Tibial nerve (tissue), 4 donors: ENCODE measurements at regions not wholly inside any gene's neighbourhood (a gene's known extent, or its start where the extent isn't known, plus 50 kb on each side); places are given as distances from the start of the nearest gene placed in this dataset.

ENCODE experiments used
- EP300 ChIP-seq, 2 donors: sonication (generic); formaldehyde crosslinking; IDR thresholded peaks; one replicate each; pipeline ENCODE4 v1.6.1; 2017; ENCODE audit warnings: antibody characterized with exemption in 2 of 2, mild to moderate bottlenecking in 1 of 2
- POLR2A ChIP-seq, 2 donors: fragments of 450-650 bp; IDR thresholded peaks; one replicate each; pipeline ENCODE4 v1.6.1; 2017; ENCODE audit warnings: antibody characterized with exemption in 2 of 2, mild to moderate bottlenecking in 2 of 2, moderate library complexity in 2 of 2
- TF ChIP-seq, protein P1 (sequence below), 5 experiments: fragments of 200-600 bp in 3 of 5; fragments of 450-650 bp in 2 of 5; sonication (generic) in 3 of 5; IDR thresholded peaks; one replicate each; pipeline ENCODE4 v1.5.1; 2016 to 2019; ENCODE audit warnings: antibody characterized with exemption in 5 of 5, mild to moderate bottlenecking in 3 of 5, moderate library complexity in 2 of 5

DNA sequence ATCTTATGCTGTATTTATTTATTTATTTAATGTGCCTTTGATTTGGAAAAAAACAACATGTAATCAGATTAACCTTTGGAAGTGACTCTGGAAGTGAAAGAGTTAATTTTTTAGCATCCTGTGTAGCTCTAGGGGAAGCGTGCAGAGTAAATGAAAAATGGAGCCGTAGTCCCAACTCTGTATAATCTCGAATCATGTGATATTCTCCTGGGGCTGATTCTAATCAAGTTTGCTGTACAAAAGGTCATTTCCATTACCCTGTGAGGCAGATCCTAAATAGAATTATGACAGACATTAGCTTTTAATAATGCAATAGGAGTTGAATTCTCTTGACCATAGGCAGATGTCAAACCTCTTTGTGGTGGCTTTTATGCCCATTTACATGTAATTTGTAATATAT is 238.6 kb upstream of the CSNK1A1L start:
- TF ChIP-seq POLR2A (IDR thresholded peaks at IDR 0.05), result no peak
- TF ChIP-seq, protein P1, sequence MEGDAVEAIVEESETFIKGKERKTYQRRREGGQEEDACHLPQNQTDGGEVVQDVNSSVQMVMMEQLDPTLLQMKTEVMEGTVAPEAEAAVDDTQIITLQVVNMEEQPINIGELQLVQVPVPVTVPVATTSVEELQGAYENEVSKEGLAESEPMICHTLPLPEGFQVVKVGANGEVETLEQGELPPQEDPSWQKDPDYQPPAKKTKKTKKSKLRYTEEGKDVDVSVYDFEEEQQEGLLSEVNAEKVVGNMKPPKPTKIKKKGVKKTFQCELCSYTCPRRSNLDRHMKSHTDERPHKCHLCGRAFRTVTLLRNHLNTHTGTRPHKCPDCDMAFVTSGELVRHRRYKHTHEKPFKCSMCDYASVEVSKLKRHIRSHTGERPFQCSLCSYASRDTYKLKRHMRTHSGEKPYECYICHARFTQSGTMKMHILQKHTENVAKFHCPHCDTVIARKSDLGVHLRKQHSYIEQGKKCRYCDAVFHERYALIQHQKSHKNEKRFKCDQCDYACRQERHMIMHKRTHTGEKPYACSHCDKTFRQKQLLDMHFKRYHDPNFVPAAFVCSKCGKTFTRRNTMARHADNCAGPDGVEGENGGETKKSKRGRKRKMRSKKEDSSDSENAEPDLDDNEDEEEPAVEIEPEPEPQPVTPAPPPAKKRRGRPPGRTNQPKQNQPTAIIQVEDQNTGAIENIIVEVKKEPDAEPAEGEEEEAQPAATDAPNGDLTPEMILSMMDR (IDR thresholded peaks at IDR 0.05), result no peak
- no peak for TF ChIP-seq EP300 (IDR thresholded peaks at IDR 0.05)
